Prostate gland (tissue), 2 donors: ENCODE measurements at regions not wholly inside any gene's neighbourhood (a gene's known extent, or its start where the extent isn't known, plus 50 kb on each side); places are given as distances from the start of the nearest gene placed in this dataset.

ENCODE experiments used
- DNase-seq: peaks from one replicate; pipeline ENCODE4 v3.0.0-alpha.2; 2019; ENCODE audit warnings: low spot score
- H3K27ac ChIP-seq, 2 donors: fragments of 200-600 bp; sonication (generic); 2 replicates each; pipeline ENCODE4 v1.5.1; 2017 to 2019
- H3K27me3 ChIP-seq: fragments of 200-600 bp; sonication (generic); replicated peaks from 2 replicates; pipeline ENCODE4 v1.5.1; 2019; ENCODE audit not compliant: insufficient read depth
- H3K36me3 ChIP-seq, 2 donors: fragments of 200-600 bp; sonication (generic); 1 replicate in 1 of 2; 2 replicates in 1 of 2; pipeline versions ENCODE4 v1.5.1 to v1.8.1; 2017 to 2019
- H3K4me1 ChIP-seq: fragments of 200-600 bp; sonication (generic); replicated peaks from 2 replicates; pipeline ENCODE4 v1.5.1; 2019
- H3K4me3 ChIP-seq, 2 donors: fragments of 200-600 bp; sonication (generic); 2 replicates each; pipeline ENCODE4 v1.5.1; 2017 to 2019
- H3K9me3 ChIP-seq: fragments of 200-600 bp; sonication (generic); 2 replicates; pipeline ENCODE4 v1.5.1; 2017
- POLR2A ChIP-seq: fragments of 450-650 bp; IDR thresholded peaks from one replicate; pipeline ENCODE4 v1.6.1; 2016; ENCODE audit warnings: antibody characterized with exemption, mild to moderate bottlenecking
- POLR2AphosphoS5 ChIP-seq: sonication (generic); formaldehyde crosslinking; IDR thresholded peaks from one replicate; pipeline ENCODE4 v1.6.1; 2017; ENCODE audit warnings: antibody characterized with exemption
- WGBS: methylation state at CpG from one replicate; pipeline ENCODE4 v1.1.5; 2018; 5-methylcytosine and 5-hydroxymethylcytosine counted together
- intact Hi-C: fragments of 100-400 bp; cut with DNase I; formaldehyde crosslinking; loops from one replicate; pipeline ENCODE4 v1.14.2; 2022
- TF ChIP-seq, protein P1 (sequence below), 4 experiments: fragments of 200-600 bp in 2 of 4; fragments of 450-650 bp in 2 of 4; sonication (generic) in 2 of 4; IDR thresholded peaks; 1 replicate in 3 of 4; 2 replicates in 1 of 4; pipeline ENCODE4 v1.5.1; 2016 to 2019; ENCODE audit warnings: antibody characterized with exemption in 4 of 4, mild to moderate bottlenecking in 2 of 4, moderate library complexity in 2 of 4

DNA sequence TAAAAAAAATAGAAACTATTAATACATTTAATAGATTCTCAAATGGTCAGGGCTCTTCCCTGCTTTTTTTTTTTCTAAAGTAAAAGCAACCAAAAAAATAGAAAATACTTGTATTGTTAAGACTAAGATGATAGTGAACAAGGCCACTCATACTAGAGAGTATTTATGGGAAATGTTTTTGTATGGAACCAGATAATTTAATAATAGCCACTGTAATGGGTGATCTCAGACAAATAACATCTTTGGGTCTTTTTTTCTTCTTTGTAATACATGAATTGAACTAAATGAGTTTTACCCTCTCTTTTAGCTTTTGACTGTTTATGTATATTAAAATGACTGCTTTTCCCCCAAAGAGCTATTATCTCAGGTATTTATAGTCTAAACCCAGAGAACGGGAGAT lies 92.1 kb upstream of the ELOVL6 start:
- no peak for DNase-seq
- Histone ChIP-seq H3K4me3 (no peak overlapping the region), H3K27ac (no peak overlapping the region), H3K9me3 (no peaks in the 10 kb centered on the region), H3K36me3 (no peaks in the 10 kb centered on the region), H3K4me1 (no peaks in the 10 kb centered on the region), H3K27me3 (no peaks in the 10 kb centered on the region)
- 19% methylated on average over 1 of the region's 1 CpG for WGBS
- TF ChIP-seq POLR2AphosphoS5 (no peak), POLR2A (no peak)
- TF ChIP-seq, protein P1, sequence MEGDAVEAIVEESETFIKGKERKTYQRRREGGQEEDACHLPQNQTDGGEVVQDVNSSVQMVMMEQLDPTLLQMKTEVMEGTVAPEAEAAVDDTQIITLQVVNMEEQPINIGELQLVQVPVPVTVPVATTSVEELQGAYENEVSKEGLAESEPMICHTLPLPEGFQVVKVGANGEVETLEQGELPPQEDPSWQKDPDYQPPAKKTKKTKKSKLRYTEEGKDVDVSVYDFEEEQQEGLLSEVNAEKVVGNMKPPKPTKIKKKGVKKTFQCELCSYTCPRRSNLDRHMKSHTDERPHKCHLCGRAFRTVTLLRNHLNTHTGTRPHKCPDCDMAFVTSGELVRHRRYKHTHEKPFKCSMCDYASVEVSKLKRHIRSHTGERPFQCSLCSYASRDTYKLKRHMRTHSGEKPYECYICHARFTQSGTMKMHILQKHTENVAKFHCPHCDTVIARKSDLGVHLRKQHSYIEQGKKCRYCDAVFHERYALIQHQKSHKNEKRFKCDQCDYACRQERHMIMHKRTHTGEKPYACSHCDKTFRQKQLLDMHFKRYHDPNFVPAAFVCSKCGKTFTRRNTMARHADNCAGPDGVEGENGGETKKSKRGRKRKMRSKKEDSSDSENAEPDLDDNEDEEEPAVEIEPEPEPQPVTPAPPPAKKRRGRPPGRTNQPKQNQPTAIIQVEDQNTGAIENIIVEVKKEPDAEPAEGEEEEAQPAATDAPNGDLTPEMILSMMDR (IDR thresholded peaks at IDR 0.05), result no peak
- intact Hi-C loops, result no loop called here

DNA sequence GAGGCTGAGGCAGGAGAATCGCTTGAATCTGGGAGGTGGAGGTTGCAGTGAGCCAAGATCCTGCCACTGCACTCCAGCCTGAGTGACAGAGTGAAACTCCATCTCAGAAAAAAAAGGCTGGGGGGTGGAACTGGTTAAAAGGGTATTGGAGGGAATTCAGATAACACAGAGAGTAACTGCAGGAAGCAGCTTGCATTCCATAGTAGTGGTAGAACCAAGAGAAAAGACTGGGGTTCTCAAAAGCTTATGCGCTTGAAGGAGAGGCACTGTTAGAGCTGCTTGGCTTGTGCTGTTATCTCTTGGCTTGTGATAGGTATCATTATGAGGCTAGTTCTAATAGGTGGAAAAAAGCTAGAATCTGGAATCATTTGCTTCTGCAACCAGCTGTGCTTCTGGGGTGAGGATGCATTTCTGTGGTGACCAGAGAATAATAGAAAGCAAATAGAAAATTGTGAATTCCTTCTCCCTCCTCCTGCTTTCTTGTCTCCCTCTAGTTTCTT lies 91.2 kb upstream of the ELOVL6 start:
- WGBS, result 96% methylated on average over 2 of the region's 2 CpGs
- no peak for DNase-seq
- intact Hi-C loops, result no loop called here
- H3K4me1 ChIP-seq, result no peaks in the 10 kb centered on the region
- TF ChIP-seq POLR2AphosphoS5, result no peak
- no peaks in the 10 kb centered on the region for H3K27me3 ChIP-seq
- no peaks in the 10 kb centered on the region for H3K9me3 ChIP-seq
- no peaks in the 10 kb centered on the region for H3K36me3 ChIP-seq
- H3K4me3 ChIP-seq, result no peak overlapping the region
- no peak overlapping the region for H3K27ac ChIP-seq

DNA sequence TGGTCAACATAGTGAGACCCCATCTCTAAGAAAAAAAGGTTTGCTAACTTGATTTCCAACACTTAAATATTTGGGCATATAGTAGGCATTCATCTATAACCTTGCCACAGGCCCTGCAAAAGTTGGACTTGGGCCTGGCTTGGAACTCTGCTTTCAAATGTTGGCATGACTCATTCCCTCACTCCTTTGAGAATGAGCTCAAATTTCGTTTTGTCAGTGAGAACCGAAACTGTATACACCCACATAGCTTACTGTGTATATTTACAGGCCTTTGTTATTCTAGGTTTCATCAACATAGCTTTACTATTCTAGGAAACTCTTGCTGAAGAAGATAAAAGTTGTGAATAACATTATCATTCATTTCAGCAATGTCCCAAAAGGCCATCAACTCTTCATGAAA lies 88.7 kb upstream of the ELOVL6 start:
- Histone ChIP-seq H3K36me3 (no peaks in the 10 kb centered on the region), H3K9me3 (no peaks in the 10 kb centered on the region), H3K27me3 (no peaks in the 10 kb centered on the region), H3K4me3 (no peak overlapping the region), H3K4me1 (no peaks in the 10 kb centered on the region), H3K27ac (no peak overlapping the region)
- DNase-seq, result no peak
- intact Hi-C loops, result no loop called here
- 25% methylated on average over 2 of the region's 2 CpGs for WGBS
- TF ChIP-seq POLR2AphosphoS5 (no peak), POLR2A (no peak)
- TF ChIP-seq, protein P1 (IDR thresholded peaks at IDR 0.05), result no peak

DNA sequence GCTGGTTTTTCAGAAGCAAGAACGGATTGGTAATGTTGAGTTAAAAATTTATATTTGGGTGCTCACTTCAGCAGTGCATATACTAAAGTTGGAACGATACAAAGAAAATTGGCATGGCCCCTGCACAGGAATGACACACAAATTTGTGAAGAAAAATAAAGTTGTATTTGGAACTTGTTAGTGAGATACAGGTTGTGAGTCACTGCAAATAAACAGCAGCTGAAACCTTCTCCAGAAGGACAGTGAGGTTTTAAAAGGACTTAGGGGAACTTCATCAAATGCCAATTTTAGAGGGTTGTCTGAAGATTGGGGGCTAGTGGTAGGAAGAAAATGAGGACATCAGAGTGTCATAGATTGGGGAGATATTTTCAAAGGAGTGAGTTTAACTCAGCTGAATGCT lies 79.7 kb upstream of the ELOVL6 start:
- Histone ChIP-seq H3K27me3 (no peaks in the 10 kb centered on the region), H3K9me3 (no peaks in the 10 kb centered on the region), H3K27ac (no peak overlapping the region), H3K4me3 (no peak overlapping the region), H3K36me3 (no peaks in the 10 kb centered on the region), H3K4me1 (no peaks in the 10 kb centered on the region)
- 66% methylated on average over 2 of the region's 2 CpGs for WGBS
- intact Hi-C loops, result no loop called here
- no peak for DNase-seq
- TF ChIP-seq POLR2AphosphoS5 (no peak), POLR2A (no peak)
- TF ChIP-seq, protein P1 (IDR thresholded peaks at IDR 0.05), result no peak

DNA sequence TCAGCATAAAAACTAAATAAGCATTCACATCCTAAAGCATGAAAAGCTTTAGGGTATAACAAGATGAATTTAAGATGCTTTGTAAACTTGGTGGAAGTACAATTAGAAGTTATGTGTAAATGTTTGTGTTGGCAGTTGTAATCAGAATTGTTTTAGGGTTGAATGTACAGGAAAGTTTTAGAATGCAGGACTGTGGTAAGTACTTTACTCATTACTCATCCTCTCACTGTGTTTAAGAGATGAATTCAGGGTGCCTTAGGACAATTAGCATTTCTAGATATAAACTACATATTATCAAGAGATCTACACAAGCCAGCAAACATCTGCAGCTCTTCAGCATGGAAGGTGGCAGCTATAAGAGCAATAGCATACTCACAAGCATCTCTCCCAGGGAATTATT lies 77.5 kb upstream of the ELOVL6 start:
- intact Hi-C loops, result no loop called here
- no peak overlapping the region for H3K27ac ChIP-seq
- no peak for DNase-seq

More for the DNA sequence above, 77.5 kb upstream of the ELOVL6 start:
- Histone ChIP-seq H3K27me3 (no peaks in the 10 kb centered on the region), H3K4me1 (no peaks in the 10 kb centered on the region), H3K4me3 (no peak overlapping the region), H3K9me3 (no peaks in the 10 kb centered on the region), H3K36me3 (no peaks in the 10 kb centered on the region)
- TF ChIP-seq POLR2A (no peak), POLR2AphosphoS5 (no peak)
- TF ChIP-seq, protein P1 (IDR thresholded peaks at IDR 0.05), result no peak
